ENCODE measurements at regions not wholly inside any gene's neighbourhood (a gene's known extent, or its start where the extent isn't known, plus 50 kb on each side); places are given as distances from the start of the nearest gene placed in this dataset.

GRCh38 chr6:53426667-53427270, 78.0 kb upstream of the ELOVL5 start:
- no TSS peak for BruUV-seq (replicated peaks)
- Histone ChIP-seq H3K9me2 (ENCODE audit: insufficient read depth, low read length) (no peaks in the 10 kb centered on the region), H3K36me3 (ENCODE audit: insufficient read depth, low read length) (no peaks in the 10 kb centered on the region), H3K9me3 (ENCODE audit: low read length) (no peaks in the 10 kb centered on the region), H3K4me2 (ENCODE audit: low read length) (no peak overlapping the region), H2AFZ (ENCODE audit: low read length) (no peak overlapping the region), H3K79me2 (ENCODE audit: insufficient read depth, low read depth, low read length) (no peaks in the 10 kb centered on the region), H4K20me1 (ENCODE audit: insufficient read depth, low read length) (no peaks in the 10 kb centered on the region), H3K27ac (ENCODE audit: low read depth, low read length, poor library complexity, severe bottlenecking) (no peak overlapping the region), H3K4me1 (ENCODE audit: insufficient read depth, low read length, poor library complexity, severe bottlenecking) (peaks cover 6% of the 10 kb centered on the region), H3K4me3 (ENCODE audit: low read depth, low read length, poor library complexity, severe bottlenecking) (no peak overlapping the region)
- TF ChIP-seq CTCF (conservative IDR thresholded peaks at IDR 0.05; ENCODE audit: low read length) (no peak), EZH2phosphoT487 (IDR thresholded peaks at IDR 0.05; ENCODE audit: borderline replicate concordance, low read depth, low read length) (no peak)
- DNase-seq (ENCODE audit: low spot score) = no peak
- CTCF ChIA-PET (ENCODE audit: unreplicated experiment) = no interaction called here
- intact Hi-C loops (cut with micrococcal nuclease; ENCODE audit: unreplicated experiment) = no loop called here
- POLR2A ChIA-PET = interaction anchor here (0.7 to 2.4 kb wide), 5 partner anchors 10 to 781 kb away, joined by 3 to 6 read pairs (median 3); no protein-coding TSS in a partner anchor

- H3K9me2 ChIP-seq (ENCODE audit: insufficient read depth, low read length) = no peaks in the 10 kb centered on the region
- POLR2A ChIA-PET = interaction anchor here (0.7 to 2.4 kb wide), 3 partner anchors 10 to 780 kb away, joined by 3 to 6 read pairs (median 3); no protein-coding TSS in a partner anchor
Observed at GRCh38 chr6:53426117-53426516, 77.4 kb upstream of the ELOVL5 start.

More at GRCh38 chr6:53426117-53426516, 77.4 kb upstream of the ELOVL5 start:
- H3K9me3 ChIP-seq (ENCODE audit: low read length) = no peaks in the 10 kb centered on the region
- no peak overlapping the region for H3K4me2 ChIP-seq (ENCODE audit: low read length)
- no peak overlapping the region for H2AFZ ChIP-seq (ENCODE audit: low read length)
- no peak for DNase-seq (ENCODE audit: low spot score)
- no peak for TF ChIP-seq EZH2phosphoT487 (IDR thresholded peaks at IDR 0.05; ENCODE audit: borderline replicate concordance, low read depth, low read length)
- no peak for TF ChIP-seq CTCF (conservative IDR thresholded peaks at IDR 0.05; ENCODE audit: low read length)
- H3K79me2 ChIP-seq (ENCODE audit: insufficient read depth, low read depth, low read length) = no peaks in the 10 kb centered on the region
- BruUV-seq (replicated peaks) = no TSS peak
- no peak overlapping the region for H3K27ac ChIP-seq (ENCODE audit: low read depth, low read length, poor library complexity, severe bottlenecking)
- no peak overlapping the region for H3K4me3 ChIP-seq (ENCODE audit: low read depth, low read length, poor library complexity, severe bottlenecking)
- H4K20me1 ChIP-seq (ENCODE audit: insufficient read depth, low read length) = no peaks in the 10 kb centered on the region
- no peaks in the 10 kb centered on the region for H3K36me3 ChIP-seq (ENCODE audit: insufficient read depth, low read length)
- intact Hi-C loops (cut with micrococcal nuclease; ENCODE audit: unreplicated experiment) = no loop called here
- CTCF ChIA-PET (ENCODE audit: unreplicated experiment) = no interaction called here
- H3K4me1 ChIP-seq (ENCODE audit: insufficient read depth, low read length, poor library complexity, severe bottlenecking) = peaks cover 6% of the 10 kb centered on the region

Measured in OCI-LY7 (cell line).